Lower lobe of right lung (tissue), 2 donors: ENCODE measurements at regions not wholly inside any gene's neighbourhood (a gene's known extent, or its start where the extent isn't known, plus 50 kb on each side); places are given as distances from the start of the nearest gene placed in this dataset.

ENCODE experiments used
- ATAC-seq, 2 donors: fragments of 200-7000 bp; cut with Tn5 transposase; one replicate each; pipeline ENCODE4 v1.9.1; 2020 to 2022; ENCODE audit warnings: mild to moderate bottlenecking in 2 of 2, moderate library complexity in 2 of 2
- DNase-seq: peaks from one replicate; pipeline ENCODE4 v3.0.0-alpha.2; 2020
- H3K27ac ChIP-seq: fragments of 200-600 bp; one replicate; pipeline ENCODE4 v1.8.0; 2022
- H3K27me3 ChIP-seq: fragments of 200-600 bp; one replicate; pipeline ENCODE4 v1.8.0; 2022; ENCODE audit warnings: low read depth
- H3K36me3 ChIP-seq: fragments of 200-600 bp; one replicate; pipeline ENCODE4 v1.8.0; 2022; ENCODE audit warnings: mild to moderate bottlenecking
- H3K4me1 ChIP-seq: fragments of 200-600 bp; one replicate; pipeline ENCODE4 v1.8.0; 2022
- H3K4me3 ChIP-seq: fragments of 200-600 bp; one replicate; pipeline ENCODE4 v1.8.0; 2022; ENCODE audit warnings: mild to moderate bottlenecking
- H3K9me3 ChIP-seq: fragments of 200-600 bp; one replicate; pipeline ENCODE4 v1.8.0; 2022
- intact Hi-C: fragments of 100-400 bp; cut with DNase I; formaldehyde crosslinking; loops from one replicate; pipeline ENCODE4 v1.11.0; 2022
- TF ChIP-seq, protein P1 (sequence below): fragments of 200-600 bp; IDR thresholded peaks from one replicate; pipeline ENCODE4 v1.8.0; 2022; ENCODE audit warnings: antibody characterized with exemption, mild to moderate bottlenecking
- donor health status: DM: no; HTN: yes; CAD: no; lungs with severe emphysema.

DNA sequence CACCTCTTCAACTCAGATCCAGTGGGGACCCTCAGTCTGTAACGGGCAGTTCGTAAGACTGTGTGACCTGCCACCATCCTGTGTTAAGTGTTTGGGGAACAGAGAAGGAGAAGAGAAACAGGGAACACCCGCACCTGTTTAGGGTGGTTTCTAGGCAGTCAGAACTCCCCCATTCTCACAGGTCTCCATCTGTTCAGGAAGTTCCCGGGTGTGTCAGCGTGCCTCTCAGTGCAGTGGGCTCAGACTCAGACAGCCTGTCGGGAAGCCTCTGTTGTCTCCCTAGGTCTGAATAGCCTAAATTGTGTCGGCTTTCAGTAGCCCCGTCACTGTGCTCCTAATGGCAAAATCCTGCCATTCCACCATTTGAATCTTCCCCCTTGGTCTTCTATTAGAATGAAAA is 256.6 kb downstream of the LOXHD1 start:
- TF ChIP-seq, protein P1, sequence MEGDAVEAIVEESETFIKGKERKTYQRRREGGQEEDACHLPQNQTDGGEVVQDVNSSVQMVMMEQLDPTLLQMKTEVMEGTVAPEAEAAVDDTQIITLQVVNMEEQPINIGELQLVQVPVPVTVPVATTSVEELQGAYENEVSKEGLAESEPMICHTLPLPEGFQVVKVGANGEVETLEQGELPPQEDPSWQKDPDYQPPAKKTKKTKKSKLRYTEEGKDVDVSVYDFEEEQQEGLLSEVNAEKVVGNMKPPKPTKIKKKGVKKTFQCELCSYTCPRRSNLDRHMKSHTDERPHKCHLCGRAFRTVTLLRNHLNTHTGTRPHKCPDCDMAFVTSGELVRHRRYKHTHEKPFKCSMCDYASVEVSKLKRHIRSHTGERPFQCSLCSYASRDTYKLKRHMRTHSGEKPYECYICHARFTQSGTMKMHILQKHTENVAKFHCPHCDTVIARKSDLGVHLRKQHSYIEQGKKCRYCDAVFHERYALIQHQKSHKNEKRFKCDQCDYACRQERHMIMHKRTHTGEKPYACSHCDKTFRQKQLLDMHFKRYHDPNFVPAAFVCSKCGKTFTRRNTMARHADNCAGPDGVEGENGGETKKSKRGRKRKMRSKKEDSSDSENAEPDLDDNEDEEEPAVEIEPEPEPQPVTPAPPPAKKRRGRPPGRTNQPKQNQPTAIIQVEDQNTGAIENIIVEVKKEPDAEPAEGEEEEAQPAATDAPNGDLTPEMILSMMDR: no peak
- DNase-seq (no peak), ATAC-seq (no peak)
- no peak overlapping the region for H3K27ac ChIP-seq
- no peaks in the 10 kb centered on the region for H3K27me3 ChIP-seq
- H3K4me1 ChIP-seq: no peaks in the 10 kb centered on the region
- H3K36me3 ChIP-seq: no peaks in the 10 kb centered on the region
- intact Hi-C loops: no loop called here
- H3K9me3 ChIP-seq: no peaks in the 10 kb centered on the region
- H3K4me3 ChIP-seq: no peak overlapping the region

DNA sequence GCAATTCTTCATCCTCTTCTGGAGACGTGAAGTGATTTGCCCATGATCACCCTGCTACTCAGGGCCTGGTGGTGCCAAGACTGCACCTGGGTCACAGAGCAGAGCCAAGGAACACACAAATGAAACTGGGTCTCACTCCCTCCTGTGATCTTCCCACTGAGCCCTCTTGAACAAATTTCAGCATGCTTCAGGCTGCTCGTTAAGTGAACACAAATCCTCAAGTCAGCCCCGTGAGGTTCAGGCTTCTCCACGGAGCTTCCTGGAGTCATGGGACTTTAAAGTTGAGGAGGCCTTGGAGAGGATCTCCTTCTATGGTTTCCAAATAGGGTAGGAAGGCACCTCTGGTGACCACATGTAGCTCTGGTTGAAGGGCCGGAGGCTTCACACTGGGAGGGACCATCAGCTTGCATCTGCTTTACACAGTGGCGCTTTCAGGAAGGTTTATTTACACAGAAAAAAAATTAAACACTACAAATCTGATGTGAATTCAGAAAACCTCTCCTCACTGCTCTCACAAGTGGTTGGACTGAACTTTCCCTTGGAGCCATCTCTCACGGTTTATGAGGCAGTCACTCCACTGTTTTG is 255.4 kb downstream of the LOXHD1 start:
- DNase-seq (no peak), ATAC-seq (peak; percentile 21 to 37)
- intact Hi-C loops: no loop called here
- TF ChIP-seq, protein P1: no peak
- Histone ChIP-seq H3K27me3 (no peaks in the 10 kb centered on the region), H3K4me3 (no peak overlapping the region), H3K4me1 (no peaks in the 10 kb centered on the region), H3K9me3 (no peaks in the 10 kb centered on the region), H3K36me3 (no peaks in the 10 kb centered on the region), H3K27ac (no peak overlapping the region)

DNA sequence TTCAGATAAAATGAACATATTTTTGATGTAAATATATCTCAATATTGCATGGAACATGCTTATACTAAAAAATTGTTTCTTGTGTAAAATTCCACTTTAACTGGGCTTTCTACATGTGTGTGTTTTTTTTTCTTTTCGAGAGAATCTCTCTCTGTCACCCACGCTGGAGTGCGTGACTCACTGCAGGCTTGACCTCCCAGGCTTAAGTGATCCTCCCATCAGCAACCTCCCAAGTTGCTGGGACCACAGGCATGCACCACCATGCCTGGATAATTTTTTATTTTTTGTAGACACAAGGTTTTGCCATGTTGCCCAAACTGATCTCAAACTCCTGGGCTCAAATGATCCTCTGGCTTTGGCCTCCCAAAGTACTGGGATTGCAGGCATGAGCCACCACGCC is 254.6 kb downstream of the LOXHD1 start:
- H3K27ac ChIP-seq: no peak overlapping the region
- H3K9me3 ChIP-seq: no peaks in the 10 kb centered on the region
- no peak for DNase-seq
- intact Hi-C loops: no loop called here
- TF ChIP-seq, protein P1: no peak
- no peak overlapping the region for H3K4me3 ChIP-seq
- H3K27me3 ChIP-seq: no peaks in the 10 kb centered on the region
- H3K36me3 ChIP-seq: no peaks in the 10 kb centered on the region
- H3K4me1 ChIP-seq: no peaks in the 10 kb centered on the region
- no peak for ATAC-seq

DNA sequence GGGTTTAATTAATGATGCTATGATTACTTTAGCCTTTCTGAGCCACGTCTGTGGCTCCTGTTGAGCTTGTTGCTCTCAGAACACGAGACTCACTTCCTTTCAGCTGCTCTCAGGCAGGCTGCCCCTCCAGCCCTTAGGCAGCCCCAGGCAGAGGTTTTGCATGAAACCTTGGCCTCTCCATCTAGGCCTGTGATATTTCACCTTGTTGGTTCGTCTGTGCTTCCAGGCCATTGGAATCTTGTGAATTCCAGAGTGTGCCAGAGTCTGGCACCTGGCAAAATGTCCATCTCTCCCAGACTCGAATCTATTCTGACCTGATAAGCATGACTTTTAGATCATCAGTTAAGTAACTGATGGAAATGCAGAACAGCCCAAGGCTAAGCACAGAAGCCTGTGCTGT is 254.1 kb downstream of the LOXHD1 start:
- TF ChIP-seq, protein P1: no peak
- no peak for ATAC-seq
- DNase-seq: no peak
- Histone ChIP-seq H3K9me3 (no peaks in the 10 kb centered on the region), H3K27me3 (no peaks in the 10 kb centered on the region), H3K27ac (no peak overlapping the region), H3K36me3 (no peaks in the 10 kb centered on the region), H3K4me3 (no peak overlapping the region), H3K4me1 (no peaks in the 10 kb centered on the region)
- intact Hi-C loops: no loop called here

DNA sequence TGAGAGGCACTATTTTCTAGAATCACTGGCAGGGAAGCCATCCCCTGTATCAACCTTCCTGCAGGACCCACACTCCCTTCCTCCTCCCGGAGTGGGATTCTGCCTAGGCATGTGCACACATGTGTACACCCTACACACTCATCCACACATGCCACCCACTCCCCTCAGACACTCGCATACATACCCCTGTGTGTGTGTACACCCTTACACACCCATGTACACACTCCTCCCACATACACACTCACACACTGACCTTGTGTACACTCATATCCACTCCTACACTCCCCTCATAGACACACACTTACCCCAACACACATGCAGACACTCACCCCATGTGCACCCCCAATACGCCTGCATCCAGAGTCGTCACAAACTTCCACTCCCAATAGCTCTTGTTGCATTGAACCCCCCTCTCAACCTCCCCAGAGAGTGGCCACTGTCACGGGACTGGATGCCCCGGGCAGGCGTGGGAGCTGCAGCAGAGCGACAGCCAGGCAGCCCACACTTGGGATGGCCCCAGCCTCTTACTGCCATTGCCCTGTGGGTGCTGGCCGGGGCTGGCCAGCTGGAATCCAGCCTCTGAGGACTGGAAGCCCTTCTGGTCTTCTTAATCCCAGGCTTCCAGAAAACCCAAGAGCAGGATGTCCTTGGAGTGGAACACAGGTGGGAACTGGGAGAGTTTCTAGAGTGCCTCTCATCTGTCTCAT is 251.0 kb downstream of the LOXHD1 start:
- ATAC-seq: peak in 1 of 2 donors; percentile 29
- Histone ChIP-seq H3K4me3 (no peak overlapping the region), H3K36me3 (no peaks in the 10 kb centered on the region), H3K9me3 (no peaks in the 10 kb centered on the region), H3K27ac (no peak overlapping the region), H3K4me1 (no peaks in the 10 kb centered on the region), H3K27me3 (no peaks in the 10 kb centered on the region)
- intact Hi-C loops: no loop called here
- TF ChIP-seq, protein P1: no peak
- no peak for DNase-seq
